A673 (cell line): ENCODE measurements at regions not wholly inside any gene's neighbourhood (a gene's known extent, or its start where the extent isn't known, plus 50 kb on each side); places are given as distances from the start of the nearest gene placed in this dataset.

Experiments
- BruUV-seq: library from RNA; stranded (reverse); fragments of 400-500 nt; replicated peaks from 2 replicates; lab custom pipeline; 2021; lab: Mats Ljungman, UMichigan
- CTCF ChIA-PET: fragments of 300-600 bp; sonication (Branson Sonifier 250); formaldehyde crosslinking; loops from one replicate; lab custom pipeline; 2022; ENCODE audit warnings: antibody characterized with exemption; lab: Charles Lee
- POLR2A ChIA-PET: fragments of 300-600 bp; sonication (Branson Sonifier 250); formaldehyde crosslinking; loops from one replicate; lab custom pipeline; 2022; ENCODE audit warnings: antibody characterized with exemption; ENCODE audit not compliant: low non-redundant PET; lab: Charles Lee
- DNase-seq: peaks from one replicate; pipeline ENCODE4 v3.0.0-alpha.2; 2015; ENCODE audit warnings: low spot score
- H3K27ac ChIP-seq: fragments of 200-600 bp; sonication (generic); 2 replicates; pipeline ENCODE4 v1.5.1; 2016; ENCODE audit warnings: mixed run types, low read depth, mild to moderate bottlenecking, mixed read lengths, antibody characterized with exemption, low read length; ENCODE audit not compliant: poor library complexity, severe bottlenecking
- H3K27me3 ChIP-seq: fragments of 200-600 bp; sonication (generic); replicated peaks from 2 replicates; pipeline ENCODE4 v1.6.1; 2017; ENCODE audit warnings: mixed run types, low read depth, mild to moderate bottlenecking, mixed read lengths, antibody characterized with exemption, low read length; ENCODE audit not compliant: insufficient read depth, poor library complexity
- H3K36me3 ChIP-seq: fragments of 200-600 bp; sonication (generic); 2 replicates; pipeline ENCODE4 v1.6.1; 2016; ENCODE audit warnings: mixed run types, mild to moderate bottlenecking, mixed read lengths, antibody characterized with exemption, low read length; ENCODE audit not compliant: insufficient read depth, poor library complexity, severe bottlenecking
- H3K4me1 ChIP-seq: fragments of 200-600 bp; sonication (generic); 2 replicates; pipeline ENCODE4 v1.6.1; 2017; ENCODE audit warnings: mixed run types, mild to moderate bottlenecking, mixed read lengths, antibody characterized with exemption, low read length; ENCODE audit not compliant: insufficient read depth, poor library complexity, severe bottlenecking
- H3K4me3 ChIP-seq: fragments of 200-600 bp; sonication (generic); 2 replicates; pipeline ENCODE4 v1.5.1; 2016; ENCODE audit warnings: low read depth, mixed run types, mild to moderate bottlenecking, mixed read lengths, low read length; ENCODE audit not compliant: poor library complexity, severe bottlenecking
- H3K9me3 ChIP-seq: fragments of 200-600 bp; sonication (generic); 2 replicates; pipeline ENCODE4 v1.6.1; 2016; ENCODE audit warnings: mixed run types, low read depth, mild to moderate bottlenecking, mixed read lengths, antibody characterized with exemption, low read length; ENCODE audit not compliant: poor library complexity, severe bottlenecking
- EZH2 ChIP-seq: fragments of 200-600 bp; sonication (generic); IDR thresholded peaks from 2 replicates; pipeline ENCODE4 v1.6.1; 2017; ENCODE audit warnings: borderline replicate concordance, low read depth, mild to moderate bottlenecking, mixed read lengths, antibody characterized with exemption, low read length; ENCODE audit not compliant: poor library complexity, severe bottlenecking
- intact Hi-C: fragments of 100-400 bp; cut with micrococcal nuclease; formaldehyde crosslinking; loops from one replicate; pipeline ENCODE4 v1.10.0; 2022; ENCODE audit not compliant: unreplicated experiment
- TF ChIP-seq, protein P1 (sequence below): fragments of 300-800, 200-600 bp; sonication (generic); conservative IDR thresholded peaks from 2 replicates; pipeline ENCODE4 v1.5.1; 2017; ENCODE audit warnings: low read depth, mild to moderate bottlenecking, antibody characterized with exemption, low read length, moderate library complexity, mixed read lengths

DNA sequence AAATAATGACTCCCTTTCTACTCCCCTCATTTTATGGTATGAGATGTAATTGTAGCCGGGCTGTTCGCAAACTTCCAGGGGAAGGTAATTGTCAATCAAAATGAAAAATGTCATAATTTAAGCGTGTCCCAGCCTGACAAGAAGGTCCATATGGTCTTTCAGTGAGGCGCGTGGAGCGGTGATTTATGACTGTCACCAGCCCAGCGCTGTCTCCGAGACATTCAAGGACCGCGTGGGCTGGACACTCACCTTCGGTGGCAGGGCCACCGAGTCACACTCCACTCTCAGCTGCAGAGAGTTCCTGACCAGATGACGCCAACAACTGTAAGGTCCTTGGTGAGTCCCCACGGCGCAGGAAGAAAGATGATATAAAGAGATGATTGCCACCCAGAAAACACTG lies 157.7 kb upstream of the TNRC6C start:
- intact Hi-C loops, result no loop called here
- H3K27ac ChIP-seq, result no peak overlapping the region
- POLR2A ChIA-PET, result no interaction called here
- CTCF ChIA-PET, result no interaction called here
- H3K4me1 ChIP-seq, result peaks cover 4% of the 10 kb centered on the region
- no peak overlapping the region for H3K4me3 ChIP-seq
- no peaks in the 10 kb centered on the region for H3K27me3 ChIP-seq
- TF ChIP-seq, protein P1, sequence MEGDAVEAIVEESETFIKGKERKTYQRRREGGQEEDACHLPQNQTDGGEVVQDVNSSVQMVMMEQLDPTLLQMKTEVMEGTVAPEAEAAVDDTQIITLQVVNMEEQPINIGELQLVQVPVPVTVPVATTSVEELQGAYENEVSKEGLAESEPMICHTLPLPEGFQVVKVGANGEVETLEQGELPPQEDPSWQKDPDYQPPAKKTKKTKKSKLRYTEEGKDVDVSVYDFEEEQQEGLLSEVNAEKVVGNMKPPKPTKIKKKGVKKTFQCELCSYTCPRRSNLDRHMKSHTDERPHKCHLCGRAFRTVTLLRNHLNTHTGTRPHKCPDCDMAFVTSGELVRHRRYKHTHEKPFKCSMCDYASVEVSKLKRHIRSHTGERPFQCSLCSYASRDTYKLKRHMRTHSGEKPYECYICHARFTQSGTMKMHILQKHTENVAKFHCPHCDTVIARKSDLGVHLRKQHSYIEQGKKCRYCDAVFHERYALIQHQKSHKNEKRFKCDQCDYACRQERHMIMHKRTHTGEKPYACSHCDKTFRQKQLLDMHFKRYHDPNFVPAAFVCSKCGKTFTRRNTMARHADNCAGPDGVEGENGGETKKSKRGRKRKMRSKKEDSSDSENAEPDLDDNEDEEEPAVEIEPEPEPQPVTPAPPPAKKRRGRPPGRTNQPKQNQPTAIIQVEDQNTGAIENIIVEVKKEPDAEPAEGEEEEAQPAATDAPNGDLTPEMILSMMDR, result no peak
- no peak for TF ChIP-seq EZH2
- DNase-seq, result no peak
- no peaks in the 10 kb centered on the region for H3K36me3 ChIP-seq
- no peaks in the 10 kb centered on the region for H3K9me3 ChIP-seq
- BruUV-seq, result no TSS peak

DNA sequence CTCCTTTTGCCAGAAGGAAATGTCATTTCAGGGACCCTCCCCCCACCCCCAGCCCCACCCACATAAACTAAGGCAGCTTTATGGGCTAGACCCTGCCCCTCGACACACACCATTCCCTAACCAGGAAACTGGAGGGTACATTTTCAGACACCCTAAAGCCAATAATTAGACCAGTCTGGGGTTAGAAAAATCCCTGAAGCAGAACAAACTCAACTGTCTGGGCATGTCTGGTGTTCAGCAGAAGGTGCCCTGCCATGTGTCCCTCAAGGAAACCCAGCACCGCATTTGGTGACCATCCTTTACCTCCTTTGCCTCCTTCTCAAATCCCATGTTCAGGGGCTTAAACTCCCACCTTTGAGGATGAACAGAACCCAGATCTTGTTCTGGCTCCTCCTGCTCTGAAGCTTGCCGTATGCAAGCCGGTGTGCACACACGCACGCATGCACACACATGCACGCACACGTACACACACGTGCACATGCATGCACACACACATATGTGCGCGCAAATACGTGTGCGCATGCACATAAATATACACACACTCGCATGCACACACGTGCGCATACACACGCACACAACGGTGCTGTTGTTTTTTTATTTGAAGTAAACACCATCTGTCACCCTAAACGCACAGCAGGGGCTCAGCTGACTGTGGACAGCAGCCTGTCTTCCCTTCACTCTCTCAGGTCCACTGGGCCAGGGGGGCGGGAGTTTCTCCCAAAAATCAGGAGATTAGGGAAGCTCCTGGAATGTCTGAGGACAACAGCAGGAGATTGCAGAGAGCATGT lies 156.8 kb upstream of the TNRC6C start:
- no peak for TF ChIP-seq EZH2
- TF ChIP-seq, protein P1, result no peak
- Histone ChIP-seq H3K4me3 (no peak overlapping the region), H3K4me1 (peaks cover 4% of the 10 kb centered on the region), H3K27ac (no peak overlapping the region), H3K27me3 (no peaks in the 10 kb centered on the region), H3K9me3 (no peaks in the 10 kb centered on the region), H3K36me3 (no peaks in the 10 kb centered on the region)
- ChIA-PET POLR2A (no interaction called here), CTCF (no interaction called here)
- DNase-seq, result no peak
- no TSS peak for BruUV-seq
- intact Hi-C loops, result no loop called here

DNA sequence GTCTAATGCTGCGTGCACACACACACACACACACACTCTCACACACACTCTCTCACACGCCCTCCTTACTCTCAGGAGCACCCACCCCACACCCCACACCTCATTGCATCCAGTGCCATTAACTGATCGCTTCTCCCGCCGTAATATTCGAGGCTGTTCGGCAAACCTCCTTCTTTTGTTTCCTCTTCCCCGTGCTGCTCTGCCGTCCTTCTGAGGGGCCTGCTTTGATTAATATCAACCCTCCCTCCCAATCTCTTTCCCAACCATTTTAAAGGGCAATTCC lies 156.2 kb upstream of the TNRC6C start:
- Histone ChIP-seq H3K36me3 (no peaks in the 10 kb centered on the region), H3K4me3 (no peak overlapping the region), H3K9me3 (no peaks in the 10 kb centered on the region), H3K27me3 (no peaks in the 10 kb centered on the region), H3K27ac (no peak overlapping the region), H3K4me1 (peaks cover 4% of the 10 kb centered on the region)
- ChIA-PET POLR2A (no interaction called here), CTCF (no interaction called here)
- no TSS peak for BruUV-seq
- DNase-seq, result no peak
- intact Hi-C loops, result no loop called here
- TF ChIP-seq EZH2, result no peak
- TF ChIP-seq, protein P1, result no peak
